PC-3 (cell line): ENCODE measurements at regions not wholly inside any gene's neighbourhood (a gene's known extent, or its start where the extent isn't known, plus 50 kb on each side); places are given as distances from the start of the nearest gene placed in this dataset.

Experiments used
- EZH2 ChIP-seq: fragments of 300-600 bp; sonication (generic); IDR thresholded peaks from one replicate; pipeline ENCODE4 v1.6.1; 2017; ENCODE audit warnings: antibody characterized with exemption, mild to moderate bottlenecking, low read length; ENCODE audit not compliant: unreplicated experiment
- EZH2phosphoT487 ChIP-seq: fragments of 300-600 bp; sonication (generic); IDR thresholded peaks from 2 replicates; pipeline ENCODE4 v1.6.1; 2018; ENCODE audit warnings: mild to moderate bottlenecking, antibody characterized with exemption, low read length, borderline replicate concordance
- TF ChIP-seq, protein P1 (sequence below): fragments of 300-600 bp; sonication (generic); conservative IDR thresholded peaks from 2 replicates; pipeline ENCODE4 v1.5.1; 2017; ENCODE audit warnings: antibody characterized with exemption, low read depth, mild to moderate bottlenecking, low read length

DNA sequence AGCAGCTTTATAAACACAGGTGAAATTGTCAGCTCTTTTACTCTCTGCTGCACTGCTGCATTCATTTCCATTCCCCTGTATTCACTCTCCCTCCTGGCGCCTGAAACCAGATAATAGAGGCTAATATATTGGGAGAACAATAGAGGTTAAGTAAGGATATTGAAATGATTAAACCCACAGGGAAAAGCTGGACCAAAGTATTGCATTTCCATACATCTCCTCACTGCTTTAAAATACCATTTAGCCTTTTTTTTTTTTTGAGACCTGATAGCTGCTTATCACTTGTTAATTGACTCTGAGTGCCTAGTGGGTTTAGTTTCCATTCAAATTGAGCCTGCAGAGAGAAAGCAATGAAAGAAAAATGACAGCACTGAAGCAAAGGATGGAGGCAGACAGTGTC, 540.5 kb upstream of the IMPG1 start:
- TF ChIP-seq, protein P1, sequence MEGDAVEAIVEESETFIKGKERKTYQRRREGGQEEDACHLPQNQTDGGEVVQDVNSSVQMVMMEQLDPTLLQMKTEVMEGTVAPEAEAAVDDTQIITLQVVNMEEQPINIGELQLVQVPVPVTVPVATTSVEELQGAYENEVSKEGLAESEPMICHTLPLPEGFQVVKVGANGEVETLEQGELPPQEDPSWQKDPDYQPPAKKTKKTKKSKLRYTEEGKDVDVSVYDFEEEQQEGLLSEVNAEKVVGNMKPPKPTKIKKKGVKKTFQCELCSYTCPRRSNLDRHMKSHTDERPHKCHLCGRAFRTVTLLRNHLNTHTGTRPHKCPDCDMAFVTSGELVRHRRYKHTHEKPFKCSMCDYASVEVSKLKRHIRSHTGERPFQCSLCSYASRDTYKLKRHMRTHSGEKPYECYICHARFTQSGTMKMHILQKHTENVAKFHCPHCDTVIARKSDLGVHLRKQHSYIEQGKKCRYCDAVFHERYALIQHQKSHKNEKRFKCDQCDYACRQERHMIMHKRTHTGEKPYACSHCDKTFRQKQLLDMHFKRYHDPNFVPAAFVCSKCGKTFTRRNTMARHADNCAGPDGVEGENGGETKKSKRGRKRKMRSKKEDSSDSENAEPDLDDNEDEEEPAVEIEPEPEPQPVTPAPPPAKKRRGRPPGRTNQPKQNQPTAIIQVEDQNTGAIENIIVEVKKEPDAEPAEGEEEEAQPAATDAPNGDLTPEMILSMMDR, result no peak
- TF ChIP-seq EZH2phosphoT487 (no peak), EZH2 (no peak)
